GM21390 (cell line): ENCODE measurements at regions not wholly inside any gene's neighbourhood (a gene's known extent, or its start where the extent isn't known, plus 50 kb on each side); places are given as distances from the start of the nearest gene placed in this dataset.

Experiments
- ATAC-seq: cut with Tn5 transposase; IDR thresholded peaks from one replicate; pipeline ENCODE4 v1.9.1; 2021; ENCODE audit not compliant: unreplicated experiment

- no peak for ATAC-seq
Measured at GRCh38 chr9:2345013-2345412, 276.6 kb upstream of the VLDLR start.

DNA sequence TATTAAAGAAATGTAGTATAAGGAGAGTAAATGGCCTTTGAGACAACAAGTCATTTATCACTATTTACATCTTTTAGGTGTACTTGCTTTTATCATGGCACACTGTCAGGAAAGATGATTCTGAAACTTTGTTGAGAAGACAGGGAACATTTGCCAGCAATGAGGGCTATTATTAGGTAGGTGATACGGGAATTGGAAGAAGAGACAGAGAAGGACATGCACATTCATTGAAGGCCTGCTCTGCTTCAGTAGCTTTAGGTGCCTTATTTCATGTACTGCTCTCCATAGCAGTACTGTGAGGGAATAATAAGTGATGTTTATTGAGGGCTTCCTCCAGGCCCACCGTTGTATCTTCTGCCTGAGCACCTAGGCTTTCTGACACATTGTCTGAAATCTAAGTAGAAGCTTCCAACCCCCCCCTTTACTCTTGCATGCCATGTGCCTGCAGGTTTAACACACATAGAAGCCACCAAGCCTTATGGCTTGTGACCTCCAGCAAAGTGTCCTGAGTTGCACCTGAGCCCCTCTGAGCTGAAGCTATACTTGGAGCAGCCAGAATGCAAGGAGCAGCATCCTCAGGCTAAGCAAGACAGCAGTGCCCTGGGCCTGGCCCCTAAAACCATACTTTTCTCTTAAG is 275.2 kb upstream of the VLDLR start:
- no peak for ATAC-seq

- ATAC-seq: no peak
Measured at GRCh38 chr9:2351324-2351723, 270.3 kb upstream of the VLDLR start.

- ATAC-seq: no peak
Measured at GRCh38 chr9:2354216-2354615, 267.4 kb upstream of the VLDLR start.

DNA sequence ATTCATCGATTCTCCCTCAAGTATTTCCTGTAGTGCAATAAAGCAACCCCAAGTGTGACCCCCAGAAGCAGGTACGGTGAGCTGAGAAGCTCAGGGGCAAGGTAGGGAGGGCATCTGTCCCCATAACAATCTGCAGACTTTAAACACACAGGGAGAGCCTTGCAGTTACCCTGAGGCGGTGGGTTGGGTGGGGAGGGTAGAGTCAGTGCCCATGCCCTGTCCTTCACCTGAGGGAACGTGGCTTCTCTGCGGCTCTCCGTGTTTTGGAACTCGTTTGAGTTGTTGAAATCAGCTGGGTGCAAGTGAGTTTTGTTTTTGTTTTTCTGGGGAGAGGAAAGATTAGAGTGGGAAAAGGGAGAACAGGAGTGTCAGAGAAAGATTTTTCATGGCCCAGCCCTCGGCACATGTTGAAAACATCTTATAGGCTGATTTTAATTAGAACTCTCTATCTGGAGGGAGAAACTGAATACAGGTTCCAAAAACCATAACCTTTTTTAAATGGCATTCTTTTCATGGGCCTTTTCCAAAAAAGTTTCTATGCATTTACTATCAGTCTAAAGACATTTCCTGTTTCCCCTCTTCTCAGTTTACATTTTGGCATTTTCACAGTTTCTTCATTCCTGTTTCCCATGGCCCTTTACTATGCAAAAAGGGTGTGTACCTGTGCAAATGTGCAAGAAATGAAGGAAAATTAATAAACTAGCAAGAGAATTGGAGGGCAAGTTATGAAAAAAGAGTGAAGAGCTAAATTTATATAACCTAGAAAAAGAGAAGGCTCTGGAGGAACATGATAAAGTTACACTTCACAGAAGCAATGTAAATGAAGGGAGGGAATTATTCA is 266.5 kb upstream of the VLDLR start:
- ATAC-seq: no peak

- no peak for ATAC-seq
Measured at GRCh38 chr9:2355697-2355983, 265.9 kb upstream of the VLDLR start.

- no peak for ATAC-seq
Measured at GRCh38 chr9:2356041-2356790, 265.4 kb upstream of the VLDLR start.

DNA sequence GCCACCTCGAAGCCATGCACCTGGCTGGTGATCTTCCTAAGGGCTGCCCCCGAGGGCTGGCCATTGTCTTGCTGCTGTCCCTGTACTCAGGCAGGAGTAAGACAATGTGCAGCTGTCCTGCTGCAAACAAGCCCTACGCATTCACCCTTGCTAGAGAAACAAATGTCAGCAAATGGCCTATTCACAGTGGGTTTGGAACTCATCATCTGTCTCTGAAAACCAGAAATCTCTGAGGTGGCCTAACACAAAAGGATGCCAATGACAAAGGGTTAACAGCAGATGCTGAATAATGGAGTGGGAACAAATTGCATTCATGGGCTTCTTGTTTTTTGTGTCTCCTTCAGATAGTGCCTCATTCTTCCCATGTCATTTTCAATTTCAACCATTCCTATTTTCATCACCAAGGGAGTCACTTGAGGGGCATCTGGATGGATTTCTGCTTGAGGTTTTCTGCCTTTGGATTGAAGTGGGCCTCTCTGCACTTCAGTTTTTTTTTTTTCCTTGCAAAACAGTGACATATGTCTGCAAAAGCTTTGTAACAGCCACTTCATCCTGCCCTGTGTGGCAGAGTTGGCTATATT is 261.6 kb upstream of the VLDLR start:
- ATAC-seq: no peak

GRCh38 chr9:2362150-2362549 is 259.4 kb upstream of the VLDLR start:
- ATAC-seq: no peak

- no peak for ATAC-seq
Measured at GRCh38 chr9:2363138-2363745, 258.3 kb upstream of the VLDLR start.

- no peak for ATAC-seq
Measured at GRCh38 chr9:2363781-2364180, 257.8 kb upstream of the VLDLR start.

- ATAC-seq: no peak
Measured at GRCh38 chr9:2367970-2368369, 253.6 kb upstream of the VLDLR start.

GRCh38 chr9:2373648-2374047 is 247.9 kb upstream of the VLDLR start:
- no peak for ATAC-seq

DNA sequence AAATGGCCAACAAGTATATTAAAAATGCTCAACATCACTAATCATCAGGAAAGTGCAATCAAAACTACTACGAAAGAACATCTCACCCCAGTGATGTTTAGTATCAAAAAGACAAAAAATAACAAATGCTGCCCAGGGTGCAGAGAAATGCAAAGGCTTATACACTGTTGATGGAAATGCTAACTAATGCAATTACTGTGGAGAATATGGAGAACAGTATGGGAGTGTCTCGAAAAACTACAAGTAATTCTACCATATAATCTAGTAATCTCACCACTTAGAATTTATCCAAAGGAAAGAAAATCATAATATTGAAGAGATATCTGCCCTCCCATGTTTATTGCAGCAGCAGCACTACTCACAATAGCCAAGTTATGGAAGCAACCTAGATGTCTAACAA is 246.5 kb upstream of the VLDLR start:
- no peak for ATAC-seq

GRCh38 chr9:2377117-2377516 is 244.5 kb upstream of the VLDLR start:
- no peak for ATAC-seq

DNA sequence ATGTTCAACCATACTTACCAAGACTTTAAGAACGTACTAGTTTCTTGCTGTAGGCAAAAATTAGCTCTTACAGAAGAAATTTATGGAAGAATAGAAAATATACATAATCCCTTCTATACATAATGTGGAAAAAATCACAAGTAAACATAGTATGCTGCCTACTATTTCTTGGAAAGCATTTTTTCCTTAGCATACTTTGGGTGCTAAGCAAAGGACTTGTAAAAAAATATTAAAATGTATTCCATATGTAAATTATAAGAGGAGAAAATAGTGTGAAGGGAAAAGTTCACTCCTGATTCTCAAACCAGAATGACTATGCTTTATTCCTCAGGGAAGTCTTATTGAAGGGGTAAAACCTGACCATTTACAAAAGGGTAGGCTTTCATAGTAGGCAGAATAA is 243.8 kb upstream of the VLDLR start:
- no peak for ATAC-seq

DNA sequence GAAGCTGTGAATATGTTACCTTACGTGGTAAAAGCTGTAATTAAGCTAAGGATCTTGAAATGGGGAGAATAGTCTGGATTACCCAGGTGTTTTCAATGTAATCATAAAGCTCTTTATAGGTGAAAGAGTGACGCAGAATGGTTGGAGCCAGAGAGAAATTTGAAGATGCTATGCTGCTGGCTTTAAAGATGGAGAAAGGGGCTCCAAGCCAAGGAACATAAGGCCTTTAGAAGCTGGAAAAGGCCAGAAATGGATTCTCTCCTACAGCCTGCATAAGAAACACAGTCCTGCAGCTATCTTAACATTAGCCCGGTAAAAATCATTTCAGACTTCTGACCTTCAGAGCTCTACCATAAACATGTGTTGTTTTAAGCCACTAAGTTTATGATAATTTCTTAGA is 243.3 kb upstream of the VLDLR start:
- ATAC-seq: no peak

- ATAC-seq: no peak
Measured at GRCh38 chr9:2378816-2379215, 242.8 kb upstream of the VLDLR start.

- ATAC-seq: no peak
Measured at GRCh38 chr9:2384741-2385140, 236.8 kb upstream of the VLDLR start.

GRCh38 chr9:2385746-2386145 is 235.8 kb upstream of the VLDLR start:
- ATAC-seq: no peak

- no peak for ATAC-seq
Measured at GRCh38 chr9:2386566-2386965, 235.0 kb upstream of the VLDLR start.
